GM18873 (cell line): ENCODE measurements at regions not wholly inside any gene's neighbourhood (a gene's known extent, or its start where the extent isn't known, plus 50 kb on each side); places are given as distances from the start of the nearest gene placed in this dataset.
"Not testable (repeated sequence)": the region's sequence is repeated elsewhere in the genome, so short reads cannot be mapped to it uniquely, and the experiment has no call there.

Experiments used
- ATAC-seq: cut with Tn5 transposase; IDR thresholded peaks from one replicate; pipeline ENCODE4 v1.9.1; 2021; ENCODE audit warnings: mild to moderate bottlenecking, moderate library complexity, moderate number of reproducible peaks; ENCODE audit not compliant: unreplicated experiment, low FRiP score

DNA sequence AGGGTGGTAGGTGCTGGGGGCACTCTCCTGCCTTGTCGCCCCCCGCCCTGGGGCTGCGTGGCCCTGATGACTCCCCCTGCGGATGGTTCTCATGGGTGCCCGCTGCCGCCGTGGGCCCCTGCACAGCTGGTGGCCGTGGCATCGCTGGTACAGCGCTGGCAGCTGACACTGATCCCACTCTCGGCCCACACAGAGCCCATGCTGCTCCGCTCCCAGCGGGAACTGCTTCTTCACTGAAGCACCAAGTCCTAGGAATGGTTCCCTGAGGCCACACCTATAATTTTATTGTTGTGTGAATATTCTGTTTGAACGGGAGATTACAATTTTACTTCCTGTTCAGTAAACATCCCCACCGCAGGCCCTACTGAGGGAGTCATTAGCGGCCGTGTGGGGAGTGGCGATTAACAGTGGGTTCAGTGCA lies 138.6 kb upstream of the NKX1-1 start:
- ATAC-seq, result no peak

- not testable (repeated sequence) for ATAC-seq
Measured at GRCh38 chr4:1544435-1544834, 138.2 kb upstream of the NKX1-1 start.

DNA sequence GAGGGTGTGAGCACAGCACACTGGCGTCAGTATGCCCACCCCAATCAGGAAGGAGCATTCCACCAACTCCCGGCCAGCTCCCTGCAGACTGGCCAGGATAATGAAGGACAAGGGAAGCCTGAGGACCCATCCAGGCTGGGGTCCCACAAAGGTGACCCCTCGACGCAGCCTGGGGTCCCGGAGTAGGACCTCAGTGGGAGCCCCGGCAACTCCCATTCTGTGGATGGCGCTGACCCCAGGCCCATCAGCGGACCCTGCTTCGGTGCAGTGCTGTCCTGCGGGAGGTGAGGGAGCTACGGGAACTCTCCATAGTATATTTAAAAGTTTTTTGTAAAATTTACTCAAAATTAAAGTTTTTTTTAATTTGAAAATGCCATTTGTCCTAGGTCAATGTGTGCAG lies 137.7 kb upstream of the NKX1-1 start:
- ATAC-seq, result no peak

DNA sequence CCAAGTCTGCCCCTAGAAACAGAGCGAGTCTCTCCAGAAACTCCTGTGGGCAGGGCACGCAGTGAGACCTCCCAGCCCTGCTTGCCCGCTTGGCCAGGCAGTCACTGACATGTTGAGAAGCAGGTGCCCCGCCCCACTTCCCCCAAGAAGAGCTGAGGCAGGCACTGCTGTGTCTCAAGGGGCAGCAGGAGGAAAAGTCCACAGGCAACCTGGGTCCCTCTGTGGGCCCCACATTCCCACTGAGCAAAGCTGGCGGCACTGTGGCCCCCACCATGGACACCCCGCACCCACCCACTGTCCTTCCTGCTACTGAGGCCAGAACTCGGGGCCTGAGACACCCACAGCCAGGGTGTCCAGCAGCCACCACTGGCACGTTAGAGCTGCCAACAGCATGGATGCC lies 137.3 kb upstream of the NKX1-1 start:
- ATAC-seq, result no peak

- ATAC-seq, result no peak
Measured at GRCh38 chr4:1542516-1543320, 136.5 kb upstream of the NKX1-1 start.

- no peak for ATAC-seq
Measured at GRCh38 chr4:1542226-1542490, 135.9 kb upstream of the NKX1-1 start.

DNA sequence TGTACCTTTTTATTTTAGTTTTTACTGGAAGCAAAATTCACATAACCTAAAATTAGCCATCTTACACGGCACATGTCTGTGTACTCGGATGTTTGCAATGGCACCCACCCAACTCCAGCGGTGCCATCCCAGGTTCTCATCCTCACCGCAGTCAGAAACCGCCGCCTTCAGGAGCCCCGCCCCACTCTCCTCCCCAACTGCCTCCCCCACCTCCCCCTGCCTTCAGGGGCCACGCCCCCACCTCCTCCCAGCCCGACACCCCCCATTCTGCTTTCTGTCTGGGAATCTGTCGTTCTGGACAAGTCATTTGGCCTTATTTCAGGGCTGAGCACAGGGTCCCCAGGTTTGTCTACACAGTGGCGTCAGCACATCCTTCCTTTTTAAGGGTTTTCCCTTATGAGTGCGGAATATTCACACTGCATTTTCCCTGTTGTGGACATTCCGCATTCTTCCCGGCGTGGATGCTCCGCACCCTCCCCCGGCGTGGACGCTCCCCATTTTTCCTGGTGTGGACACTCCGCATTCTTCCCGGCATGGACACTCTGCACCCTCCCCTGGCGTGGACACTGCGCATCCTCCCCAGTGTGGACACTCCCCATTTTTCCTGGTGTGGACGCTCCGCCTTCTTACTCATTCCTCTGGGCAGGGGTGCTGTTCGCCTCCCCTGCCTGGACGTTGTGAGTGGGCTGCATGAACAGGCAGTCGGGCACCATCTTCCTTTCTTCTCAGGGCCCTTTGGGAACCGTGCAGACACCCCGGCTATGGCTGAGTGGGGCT lies 135.4 kb upstream of the NKX1-1 start:
- ATAC-seq, result no peak

- no peak for ATAC-seq
Measured at GRCh38 chr4:1540601-1541375, 134.5 kb upstream of the NKX1-1 start.

DNA sequence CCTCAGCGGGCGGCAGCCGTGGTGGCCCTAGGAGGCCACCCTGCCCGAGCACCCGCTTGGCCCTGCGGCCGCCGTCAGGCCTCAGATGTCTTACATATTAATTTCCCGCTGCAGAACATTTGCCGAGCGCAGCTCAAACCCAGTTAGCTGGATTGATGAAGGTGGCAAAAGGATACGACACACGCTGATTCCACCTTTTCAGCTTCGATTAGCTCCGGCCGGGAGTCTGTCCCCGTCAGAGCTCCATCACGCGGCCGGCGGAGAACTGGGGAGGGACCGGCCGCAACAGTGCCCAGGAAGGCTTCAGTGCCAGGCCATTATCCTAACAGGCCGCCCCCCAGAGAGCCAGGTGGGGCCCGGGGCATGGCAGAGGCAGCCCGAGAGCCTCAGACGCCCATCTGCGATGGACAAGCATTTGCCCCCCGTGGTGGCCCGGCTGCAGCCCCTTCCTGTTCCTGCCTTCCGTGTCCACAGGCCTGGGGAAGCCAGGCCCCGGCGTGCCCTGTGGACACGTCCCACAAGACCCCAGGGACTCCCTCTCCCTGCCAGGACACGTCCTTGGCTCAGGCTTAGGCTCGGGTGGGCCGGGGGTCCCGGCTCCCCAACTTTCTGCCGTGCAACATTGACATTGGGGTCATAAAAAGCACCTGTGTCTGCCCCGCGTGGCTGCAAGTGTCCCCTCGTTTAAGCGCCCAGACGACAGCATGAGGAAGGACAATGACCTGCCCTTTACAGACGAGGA lies 133.8 kb upstream of the NKX1-1 start:
- ATAC-seq, result no peak

DNA sequence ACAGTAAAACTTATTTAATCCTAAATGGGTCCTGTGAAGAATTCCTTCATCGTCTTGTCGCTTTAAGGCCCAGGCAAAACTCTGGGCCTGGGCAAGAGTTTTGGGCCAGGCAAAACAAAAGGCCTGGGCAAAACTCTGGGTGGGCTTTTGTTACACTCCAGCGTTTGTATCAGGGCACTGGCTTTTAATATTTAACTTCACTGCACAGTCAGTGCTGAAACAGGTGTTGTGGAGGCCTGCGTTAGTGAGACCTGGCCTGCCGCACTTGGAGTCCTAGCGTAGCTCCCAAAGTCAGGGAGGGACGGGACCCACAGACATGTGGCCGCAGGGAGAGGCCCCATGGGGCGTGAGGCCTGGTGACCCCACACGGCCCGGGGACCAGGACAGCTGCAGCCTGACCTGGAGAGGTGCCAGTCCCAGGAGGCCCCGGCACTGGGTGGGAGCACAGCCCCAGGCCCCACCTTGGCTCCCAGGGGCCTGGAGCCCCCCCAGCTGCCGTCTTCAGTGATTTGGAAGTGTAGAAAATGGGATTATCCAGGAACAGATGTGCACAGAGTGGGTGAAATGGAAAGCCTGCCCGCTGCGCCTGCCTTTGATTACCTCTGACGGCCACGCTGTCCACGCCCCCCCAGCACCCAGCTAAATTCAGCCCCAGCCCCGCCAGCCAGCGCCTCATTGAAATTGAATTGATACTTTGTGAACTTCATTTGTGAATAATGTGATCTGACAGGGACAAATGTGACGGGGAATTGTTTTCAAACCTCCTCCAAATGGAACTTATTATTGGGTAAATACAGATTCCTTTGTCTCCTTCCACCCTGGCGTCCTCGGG lies 132.9 kb upstream of the NKX1-1 start:
- ATAC-seq, result no peak

GRCh38 chr4:1538096-1538410 lies 131.8 kb upstream of the NKX1-1 start:
- ATAC-seq, result no peak

DNA sequence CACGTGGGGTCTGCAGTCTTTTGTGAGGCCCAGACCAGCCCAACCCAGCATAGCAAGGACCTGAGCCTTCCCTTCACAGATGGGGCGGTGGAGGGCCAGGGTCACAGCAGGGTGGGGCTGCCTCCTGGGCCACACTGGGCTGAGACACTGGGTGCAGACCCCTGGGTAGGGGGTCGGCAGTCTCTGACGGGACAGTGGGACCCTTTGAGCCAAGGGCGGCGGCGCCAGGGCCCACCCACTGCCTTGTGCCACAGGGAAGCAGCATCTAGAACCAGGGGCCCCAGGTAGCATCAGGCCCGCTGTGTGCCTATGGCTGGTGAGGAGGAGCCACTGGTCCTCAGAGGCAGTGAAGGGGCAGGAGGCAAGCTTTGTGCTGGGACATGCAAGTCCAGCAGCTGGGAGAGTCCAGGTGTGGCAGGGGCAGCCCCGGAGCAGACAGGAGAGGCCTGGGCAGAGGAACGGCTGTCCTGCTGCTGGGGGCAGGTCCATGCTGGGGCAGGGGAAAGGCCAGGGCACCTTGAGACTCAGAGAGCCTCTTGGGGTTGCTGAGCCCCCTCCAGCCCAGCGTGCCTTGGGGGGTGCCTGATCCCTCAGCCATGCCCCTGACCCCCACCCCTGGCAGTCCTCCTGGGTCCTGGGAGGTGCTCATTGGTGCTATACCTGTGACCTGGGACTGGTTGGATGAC lies 131.3 kb upstream of the NKX1-1 start:
- ATAC-seq, result no peak

DNA sequence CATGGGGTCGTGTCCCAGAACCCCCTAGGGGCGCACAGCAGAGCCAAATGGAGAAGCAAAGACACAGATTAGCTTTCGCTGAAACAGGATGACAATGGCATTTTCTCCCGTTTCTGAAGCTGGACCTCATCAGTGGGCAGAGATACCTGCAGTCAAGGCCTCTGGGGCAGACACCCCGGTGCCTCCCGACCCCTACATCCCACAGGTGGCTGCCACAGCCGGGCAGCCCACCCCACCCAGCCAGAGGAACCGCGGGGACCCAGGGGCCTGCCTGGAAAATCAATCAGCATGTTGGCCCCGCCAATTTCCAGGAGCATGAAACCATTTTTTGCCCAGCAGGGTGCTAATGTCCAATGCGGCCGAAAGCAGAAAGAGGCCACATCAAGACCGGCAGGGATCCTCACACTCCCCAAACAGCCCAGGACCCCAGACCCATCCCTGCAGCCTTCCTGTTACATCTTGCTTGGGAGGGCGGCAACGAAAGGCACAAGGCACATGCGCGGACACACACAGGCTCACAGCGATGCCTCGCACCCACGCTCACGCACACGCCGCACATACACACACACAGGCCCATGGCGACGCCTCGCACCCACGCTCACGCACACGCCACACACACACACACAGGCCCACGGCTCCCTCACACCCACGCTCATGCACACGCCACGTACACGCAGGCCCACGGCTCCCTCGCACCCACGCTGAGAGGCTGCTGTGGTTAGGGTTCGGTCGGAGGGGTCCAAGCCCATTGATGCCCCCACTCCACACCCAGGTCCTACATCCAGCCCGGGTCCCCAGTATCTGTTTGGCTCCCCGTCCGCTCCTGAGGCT lies 130.6 kb upstream of the NKX1-1 start:
- no peak for ATAC-seq

- ATAC-seq, result no peak
Measured at GRCh38 chr4:1535926-1536578, 129.8 kb upstream of the NKX1-1 start.

GRCh38 chr4:1534876-1535526 lies 128.8 kb upstream of the NKX1-1 start:
- ATAC-seq, result no peak

GRCh38 chr4:1534095-1534872 lies 128.0 kb upstream of the NKX1-1 start:
- no peak for ATAC-seq
